ENCODE measurements at regions not wholly inside any gene's neighbourhood (a gene's known extent, or its start where the extent isn't known, plus 50 kb on each side); places are given as distances from the start of the nearest gene placed in this dataset.

DNA sequence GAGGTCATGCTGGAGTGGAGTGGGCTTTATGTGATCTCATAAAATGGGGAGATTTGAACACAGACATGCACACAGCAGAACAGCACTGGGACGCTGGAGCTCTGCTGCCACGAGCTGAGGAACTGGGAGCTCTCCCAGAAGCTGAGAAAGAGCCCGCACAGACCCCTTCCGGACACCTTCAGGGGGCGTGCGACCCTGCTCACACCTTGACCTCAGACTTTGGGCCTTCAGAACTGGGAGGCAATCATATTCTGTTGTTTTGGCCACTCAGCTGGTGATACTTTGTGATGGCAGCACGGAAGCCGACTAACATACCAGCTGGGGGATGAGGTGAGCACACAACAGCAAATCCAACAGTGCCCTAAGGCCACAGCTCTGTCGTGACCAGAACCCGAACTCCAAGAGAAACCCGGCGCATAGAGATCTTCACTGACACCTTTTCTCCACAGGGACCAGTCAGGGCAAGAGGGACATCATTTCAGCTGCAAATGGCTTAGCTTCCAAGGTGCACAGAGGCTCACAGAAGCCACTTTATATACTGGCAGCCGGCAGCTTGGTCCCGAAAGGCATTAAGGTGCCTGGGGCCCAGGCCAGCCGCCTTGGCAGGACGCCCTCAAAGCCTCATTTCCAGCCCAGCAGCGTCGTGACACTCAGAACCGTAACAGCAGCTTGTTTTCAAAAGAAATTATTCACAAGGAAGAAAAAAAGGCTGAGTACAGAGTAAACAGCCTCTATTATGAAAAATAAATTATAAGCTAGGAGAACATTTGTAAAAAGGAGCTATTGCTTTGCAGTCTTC lies 89.3 kb downstream of the RNASET2 start:
- no peak for TF ChIP-seq EZH2 (IDR thresholded peaks at IDR 0.05)
- TF ChIP-seq POLR2AphosphoS5 (IDR thresholded peaks at IDR 0.05; ENCODE audit: borderline replicate concordance, low read depth, low read length): no peak
